GM19238 (cell line): ENCODE measurements at regions not wholly inside any gene's neighbourhood (a gene's known extent, or its start where the extent isn't known, plus 50 kb on each side); places are given as distances from the start of the nearest gene placed in this dataset.
"Not testable (repeated sequence)": the region's sequence is repeated elsewhere in the genome, so short reads cannot be mapped to it uniquely, and the experiment has no call there.

Experiments used
- DNase-seq: peaks from one replicate; pipeline ENCODE4 v3.0.0; 2011; ENCODE audit warnings: low spot score; ENCODE audit not compliant: insufficient read length

DNA sequence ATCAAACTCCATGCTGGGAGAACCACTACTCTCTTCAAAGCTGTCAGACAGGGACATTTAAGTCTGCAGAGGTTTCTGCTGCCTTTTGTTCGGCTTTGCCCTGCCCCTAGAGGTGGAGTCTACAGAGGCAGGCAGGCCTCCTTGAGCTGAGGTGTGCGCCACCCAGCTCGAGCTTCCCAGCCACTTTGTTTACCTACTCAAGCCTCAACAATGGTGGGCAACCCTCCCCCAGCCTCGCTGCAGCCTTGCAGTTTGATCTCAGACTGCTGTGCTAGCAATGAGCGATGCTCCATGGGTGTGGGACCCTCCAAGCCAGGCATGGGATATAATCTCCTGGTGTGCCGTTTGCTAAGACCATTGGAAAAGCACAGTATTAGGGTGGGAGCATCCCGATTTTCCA, 185.3 kb downstream of the COX18 start:
- not testable (repeated sequence) for DNase-seq

DNA sequence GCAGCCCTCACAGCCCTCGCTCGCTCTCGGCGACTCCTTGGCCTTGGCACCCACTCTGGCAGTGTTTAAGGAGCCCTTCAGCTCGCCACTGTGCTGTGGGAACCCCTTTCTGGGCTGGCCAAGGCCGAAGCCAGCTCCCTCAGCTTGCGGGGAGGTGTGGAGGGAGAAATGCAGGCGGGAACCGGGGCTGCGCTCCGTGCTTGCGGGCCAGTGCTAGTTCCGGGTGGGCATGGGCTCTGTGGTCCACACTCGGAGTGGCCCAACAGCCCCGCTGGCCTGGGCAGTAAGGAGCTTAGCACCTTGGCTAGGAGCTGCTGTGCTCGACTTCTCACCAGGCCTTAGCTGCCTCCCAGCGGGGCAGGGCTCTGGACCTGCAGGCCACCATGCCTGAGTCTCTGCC, 192.6 kb downstream of the COX18 start:
- no peak for DNase-seq

DNA sequence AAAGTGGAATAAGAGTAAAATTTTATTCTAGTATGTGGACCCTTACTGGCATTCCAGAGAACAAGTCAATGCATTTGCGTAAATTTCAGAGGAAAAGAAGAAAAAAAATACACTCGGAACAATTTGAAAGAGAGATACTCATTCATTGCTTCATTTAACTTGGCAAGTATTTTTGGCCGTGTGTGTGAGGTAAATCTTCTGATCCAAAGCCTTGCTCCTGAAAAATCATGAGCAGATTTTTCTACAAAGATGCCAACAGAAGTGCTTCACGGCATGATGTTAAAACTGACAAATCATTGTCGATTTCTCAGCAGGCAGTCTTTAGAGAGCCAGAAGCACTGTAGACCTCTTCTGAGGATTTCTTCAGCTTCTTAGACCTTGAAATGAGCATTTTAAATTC, 194.0 kb downstream of the COX18 start:
- no peak for DNase-seq

DNA sequence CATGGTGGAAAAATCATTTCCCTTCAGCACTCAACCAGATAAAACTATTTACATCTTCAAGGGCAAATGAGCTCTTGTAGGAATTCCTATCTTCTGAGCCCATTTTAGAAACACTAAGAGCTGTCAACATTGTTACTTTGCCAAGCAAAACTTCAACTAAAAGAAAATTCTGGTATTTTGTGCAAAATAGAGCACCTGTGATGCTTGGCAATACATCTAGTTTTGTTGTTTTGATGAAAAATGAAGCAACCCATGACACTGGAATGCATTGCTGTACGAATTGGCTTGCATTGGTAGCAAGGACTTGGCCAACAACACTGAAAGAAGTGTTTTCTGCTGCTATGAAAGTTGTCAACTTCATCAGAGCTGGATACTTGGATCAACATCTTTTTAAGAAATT, 194.4 kb downstream of the COX18 start:
- DNase-seq, result no peak

DNA sequence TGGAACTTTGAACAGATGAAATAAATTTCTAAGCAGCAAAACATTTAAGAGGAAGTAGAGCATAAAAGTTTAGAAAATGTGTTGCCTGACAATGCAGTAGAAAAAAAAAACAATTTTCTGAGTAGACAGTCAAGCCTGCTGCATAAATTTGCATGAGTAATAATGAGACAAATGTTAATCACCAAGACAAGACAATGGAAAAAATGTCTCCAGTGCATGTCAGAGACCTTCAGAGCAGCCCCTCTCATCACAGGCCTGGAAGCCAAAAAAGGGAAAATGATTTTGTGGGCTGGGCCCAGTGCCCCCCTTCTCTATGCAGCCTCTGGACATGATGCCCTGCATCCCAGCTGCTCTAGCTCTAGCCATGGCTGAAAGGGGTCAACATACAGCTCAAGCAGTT, 204.6 kb downstream of the COX18 start:
- no peak for DNase-seq

DNA sequence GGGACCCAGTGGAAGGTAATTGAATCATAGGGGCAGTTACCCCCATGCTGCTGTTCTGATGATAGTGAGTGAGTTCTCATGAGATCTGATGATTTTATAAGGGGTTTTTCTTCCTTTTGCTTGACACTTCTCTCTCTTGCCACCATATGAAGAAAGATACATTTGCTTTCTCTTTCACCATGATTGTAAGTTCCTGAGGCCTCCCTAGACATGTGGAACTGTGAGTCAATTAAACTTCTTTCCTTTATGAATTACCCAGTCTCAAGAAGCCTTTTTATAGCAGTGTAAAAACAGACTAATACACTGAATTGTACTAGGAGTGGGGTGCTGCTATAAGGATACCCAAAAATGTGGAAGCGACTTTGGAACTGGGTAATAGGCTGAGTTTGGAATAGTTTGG, 205.2 kb downstream of the COX18 start:
- DNase-seq, result not testable (repeated sequence)

DNA sequence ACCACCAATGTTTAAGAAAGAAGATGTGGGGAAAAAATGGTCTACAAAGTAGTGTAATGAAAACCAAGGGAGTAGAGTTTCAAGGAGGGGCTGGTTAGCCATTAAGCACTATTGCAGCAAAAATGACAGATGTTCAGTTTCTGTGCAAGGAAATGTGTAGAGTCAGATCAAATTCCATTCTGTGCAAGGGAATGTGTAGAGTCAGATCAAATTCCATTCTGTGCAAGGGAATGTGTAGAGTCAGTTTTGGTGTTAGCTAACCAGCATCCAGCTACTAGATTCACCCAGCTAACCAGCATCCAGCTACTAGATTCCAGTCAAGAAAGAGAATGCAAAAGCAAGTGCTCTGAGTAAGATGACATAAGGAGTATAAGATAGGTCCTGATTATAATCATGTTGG, 208.8 kb downstream of the COX18 start:
- DNase-seq, result no peak

DNA sequence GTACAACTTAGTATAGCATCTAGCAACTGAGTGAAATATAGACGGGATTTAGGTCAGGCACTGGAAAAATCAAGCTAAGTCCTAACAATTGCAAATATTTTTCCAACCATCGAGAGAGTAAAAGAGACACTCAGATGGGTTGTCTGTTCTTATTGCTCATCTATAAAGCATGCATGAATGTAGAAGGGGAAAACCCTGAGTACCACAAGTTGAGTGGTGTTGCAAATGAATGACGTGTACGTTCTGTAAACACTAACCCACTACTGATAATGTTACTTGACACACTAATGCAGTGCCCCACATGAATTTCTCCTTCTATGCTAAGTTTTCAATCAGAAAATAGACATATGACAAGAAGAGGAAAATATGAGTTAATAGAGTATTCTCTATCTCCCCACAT, 211.2 kb downstream of the COX18 start:
- DNase-seq, result no peak

DNA sequence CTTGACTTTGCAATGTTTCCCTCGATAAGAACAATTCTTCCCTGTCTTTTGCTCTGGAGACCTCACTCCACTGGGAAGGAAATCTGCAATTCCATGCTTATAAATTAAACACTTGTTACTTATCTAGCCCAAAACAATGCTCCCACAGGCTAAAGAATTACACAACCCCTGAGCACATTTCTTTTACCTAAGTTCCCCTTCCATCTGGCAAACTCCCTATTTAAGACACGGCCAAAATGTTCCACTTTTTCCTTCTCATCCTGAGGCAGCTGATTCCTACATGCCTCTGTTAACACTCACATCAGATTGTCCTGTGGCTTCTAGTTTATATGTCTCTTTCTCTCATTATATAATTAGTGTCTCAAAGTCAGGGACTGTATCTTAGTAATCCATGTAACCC, 211.7 kb downstream of the COX18 start:
- no peak for DNase-seq

DNA sequence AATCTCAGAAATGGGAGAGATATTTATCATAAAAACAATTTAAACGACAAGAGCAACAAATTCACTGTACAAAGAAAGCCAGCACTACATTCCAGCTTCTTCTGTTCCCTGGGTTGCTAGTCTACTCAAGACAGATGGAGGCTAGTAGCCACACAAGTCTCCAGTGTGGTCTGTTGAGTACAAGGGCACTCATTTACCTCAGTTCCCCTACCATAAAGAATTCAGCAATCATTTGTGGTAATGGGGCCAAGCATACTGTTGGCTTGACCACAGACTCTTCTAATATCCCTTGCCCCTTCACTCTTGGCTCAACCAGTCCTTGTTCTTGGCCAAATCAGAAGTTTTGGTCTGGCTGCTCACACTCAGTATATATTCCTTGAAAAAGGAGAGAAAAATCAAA, 212.3 kb downstream of the COX18 start:
- no peak for DNase-seq

DNA sequence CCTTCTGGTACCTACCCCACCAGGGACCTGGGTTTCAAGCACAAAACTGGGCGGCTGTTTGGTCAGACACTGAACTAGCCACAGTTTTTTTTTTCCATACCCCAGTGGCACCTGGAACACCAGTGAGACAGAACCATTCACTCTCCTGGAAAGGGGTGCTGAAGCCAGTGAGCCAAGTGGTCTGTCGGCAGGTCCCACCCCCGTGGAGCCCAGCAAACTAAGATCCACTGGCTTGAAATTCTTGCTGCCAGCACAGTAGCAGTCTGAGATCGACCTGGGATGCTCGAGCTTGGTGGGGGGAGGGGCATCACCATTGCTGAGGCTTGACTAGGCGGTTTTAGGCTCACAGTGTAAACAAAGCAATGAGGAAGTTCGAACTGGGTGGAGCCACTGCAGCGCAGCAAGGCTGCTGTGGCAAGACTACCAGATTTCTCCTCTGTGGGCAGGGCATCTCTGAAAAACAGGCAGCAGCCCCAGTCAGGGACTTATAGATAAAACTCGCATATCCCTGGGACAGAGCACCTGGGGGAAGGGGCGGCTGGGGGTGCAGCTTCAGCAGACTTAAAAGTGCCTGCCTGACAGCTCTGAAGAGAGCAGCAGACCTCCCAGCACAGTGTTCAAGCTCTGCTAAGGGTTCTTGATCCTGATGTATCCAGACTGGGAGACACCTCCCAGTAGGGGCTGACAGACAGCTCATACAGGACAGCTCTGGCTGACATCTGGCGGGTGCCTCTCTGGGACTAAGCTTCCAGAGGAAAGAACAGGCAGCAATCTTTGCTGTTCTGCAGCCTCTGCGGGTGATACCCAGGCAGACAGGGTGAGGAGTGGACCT, 223.0 kb downstream of the COX18 start:
- no peak for DNase-seq

DNA sequence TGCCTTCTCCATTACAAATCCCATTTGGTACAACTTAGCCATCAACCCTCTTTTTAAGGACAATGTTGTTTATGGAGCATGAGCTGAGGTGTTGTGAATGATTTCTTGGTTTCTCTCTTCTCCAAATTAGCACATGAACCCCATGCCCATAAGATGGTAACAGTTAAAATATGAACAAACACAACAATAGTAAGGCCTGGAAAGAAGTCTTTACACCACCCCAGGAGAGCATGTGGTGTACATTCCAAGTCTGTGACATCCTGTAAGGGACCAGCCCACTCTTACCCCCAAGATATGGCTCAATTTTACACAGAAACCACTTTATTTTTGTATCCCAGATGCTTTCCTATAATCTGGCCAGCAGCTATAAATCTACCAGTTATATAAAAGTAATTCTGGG, 226.1 kb downstream of the COX18 start:
- no peak for DNase-seq

DNA sequence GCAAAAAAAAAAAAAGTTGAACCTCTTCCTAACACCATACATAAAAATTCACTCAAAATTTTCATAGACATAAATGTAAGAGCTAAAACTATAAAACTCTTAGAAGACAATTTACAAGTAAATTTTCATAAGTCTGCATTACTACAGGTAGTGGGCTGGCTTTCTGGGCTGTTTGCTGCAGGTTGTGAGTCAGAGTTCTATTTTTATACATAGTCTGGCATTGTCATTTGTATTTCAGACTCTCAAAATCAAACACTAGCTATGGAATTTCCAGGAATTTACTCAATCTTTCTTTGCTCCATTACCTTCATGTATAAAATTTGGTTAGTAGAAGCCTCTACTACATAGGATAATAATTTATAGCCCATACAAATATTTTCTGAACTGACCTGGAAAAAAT, 227.2 kb downstream of the COX18 start:
- no peak for DNase-seq

DNA sequence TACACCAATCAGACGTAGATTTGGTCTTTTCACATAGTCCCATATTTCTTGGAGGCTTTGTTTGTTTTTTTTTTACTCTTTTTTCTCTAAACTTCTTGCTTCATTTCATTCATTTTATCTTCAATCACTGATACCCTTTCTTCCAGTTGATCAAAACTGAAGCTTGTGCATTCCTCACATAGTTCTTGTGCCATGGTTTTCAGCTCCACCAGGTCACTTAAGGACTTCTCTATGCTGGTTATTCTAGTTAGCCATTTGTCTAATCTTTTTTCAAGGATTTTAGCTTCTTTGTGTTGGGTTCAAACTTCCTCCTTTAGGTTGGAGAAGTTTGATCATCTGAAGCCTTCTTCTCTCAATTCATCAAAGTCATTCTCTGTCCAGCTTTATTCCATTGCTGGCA, 229.3 kb downstream of the COX18 start:
- DNase-seq, result not testable (repeated sequence)

DNA sequence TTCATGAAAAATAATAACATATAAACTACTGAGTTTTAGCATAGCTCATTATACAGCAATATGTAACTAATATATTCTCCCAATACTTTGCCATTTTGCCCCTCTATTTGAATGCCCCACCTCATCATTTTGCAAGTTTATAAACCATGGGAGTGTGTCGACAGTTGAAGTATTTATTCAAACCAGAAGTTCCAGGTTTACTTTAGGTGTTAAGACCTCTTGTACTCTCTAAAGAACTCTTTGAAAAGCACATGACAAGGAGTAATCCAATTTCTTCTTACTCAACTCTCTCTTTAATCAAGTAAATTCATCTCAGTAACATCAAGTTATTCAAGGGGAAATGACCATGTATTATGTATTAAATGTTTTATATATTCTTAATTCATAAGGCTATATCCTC, 240.7 kb downstream of the COX18 start:
- DNase-seq, result no peak

DNA sequence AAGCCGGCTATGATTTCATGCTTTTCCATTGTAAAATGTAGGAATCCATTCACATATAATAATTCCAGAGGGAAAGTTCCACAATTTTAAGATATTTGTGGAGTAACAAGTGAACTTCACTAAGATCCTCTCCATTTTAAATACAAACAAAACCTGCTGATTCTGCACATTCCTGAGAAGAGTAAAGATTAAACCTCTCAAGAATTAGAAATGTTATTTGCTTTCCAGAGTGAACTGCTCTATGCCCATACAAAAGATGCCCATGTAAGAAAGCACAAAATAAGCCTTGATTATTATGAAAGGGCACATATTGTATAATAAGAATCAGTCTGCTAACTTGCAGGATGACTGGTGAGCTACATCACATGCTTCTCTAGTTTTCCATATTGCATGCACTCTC, 241.5 kb downstream of the COX18 start:
- no peak for DNase-seq

DNA sequence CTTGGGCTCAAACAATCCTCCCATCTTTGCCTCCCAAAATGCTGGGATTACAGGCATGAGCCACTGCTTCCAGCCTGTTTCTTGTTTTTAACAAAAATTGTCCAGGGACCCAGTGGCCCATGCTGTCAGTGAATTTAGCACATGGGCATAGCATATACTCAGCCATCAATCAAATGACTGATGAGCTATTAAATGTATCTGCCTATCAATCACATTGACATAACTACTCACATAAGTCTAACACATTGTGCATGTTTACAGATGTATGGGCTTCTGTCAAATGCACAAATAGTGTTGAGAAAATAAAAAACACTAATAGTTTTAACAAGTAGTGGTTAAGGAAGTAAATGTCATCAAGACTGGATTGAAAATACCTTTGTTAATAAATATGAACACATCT, 249.4 kb downstream of the COX18 start:
- DNase-seq, result no peak

DNA sequence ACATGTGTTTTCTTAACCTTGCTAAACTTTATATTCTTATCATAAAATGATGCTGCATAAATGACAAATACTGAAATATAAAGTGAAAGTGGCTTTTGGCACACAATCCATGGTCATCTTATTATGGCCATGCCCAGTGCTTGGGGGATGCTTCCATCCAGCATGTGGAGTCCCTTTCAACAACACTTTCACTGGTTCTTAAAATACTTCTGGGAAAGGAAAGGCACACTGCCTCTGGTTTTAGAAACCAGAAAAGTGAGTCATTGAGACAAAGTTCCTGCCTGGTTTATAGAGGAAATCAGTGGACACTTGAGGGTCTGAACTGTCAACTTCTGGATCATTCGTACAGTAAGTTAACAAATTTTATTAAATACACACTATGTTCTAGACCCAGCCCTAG, 248.0 kb upstream of the ADAMTS3 start:
- DNase-seq, result no peak

DNA sequence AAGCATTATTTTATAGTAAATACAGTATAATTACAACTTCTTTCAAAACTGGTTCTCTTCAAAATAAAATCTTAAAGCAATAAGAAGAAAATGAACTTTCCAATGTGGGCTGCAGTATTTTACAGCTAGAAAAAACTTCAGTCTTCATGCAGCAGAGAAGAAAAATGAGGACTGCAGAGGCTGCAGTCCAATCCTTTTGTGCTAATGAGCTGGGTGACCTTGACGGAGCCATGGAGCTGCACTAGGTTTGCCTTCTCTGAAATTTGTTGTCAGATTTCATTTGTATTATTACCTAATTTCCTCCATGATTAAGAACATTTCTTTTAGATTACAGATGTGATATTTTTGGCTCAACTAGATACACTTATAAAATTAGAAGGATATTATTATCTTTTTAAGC, 245.2 kb upstream of the ADAMTS3 start:
- DNase-seq, result no peak

DNA sequence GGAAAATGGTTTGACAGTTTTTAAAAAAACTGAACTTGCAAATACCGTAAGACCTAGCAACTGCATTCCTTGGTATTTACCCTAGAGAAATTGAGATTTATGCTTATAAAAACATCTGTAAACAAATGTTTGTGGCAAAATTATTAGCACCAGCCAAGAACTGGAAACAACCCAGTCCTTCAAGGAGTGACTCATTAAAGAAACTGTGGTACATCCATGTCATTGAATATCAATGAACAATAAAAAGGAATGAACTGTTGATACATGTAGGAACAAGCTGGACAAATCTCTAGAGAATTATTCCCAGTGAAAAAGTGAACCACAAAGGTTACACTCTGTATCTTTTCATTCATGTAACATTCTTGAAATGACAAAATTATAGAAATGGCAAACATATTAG, 240.2 kb upstream of the ADAMTS3 start:
- DNase-seq, result no peak

DNA sequence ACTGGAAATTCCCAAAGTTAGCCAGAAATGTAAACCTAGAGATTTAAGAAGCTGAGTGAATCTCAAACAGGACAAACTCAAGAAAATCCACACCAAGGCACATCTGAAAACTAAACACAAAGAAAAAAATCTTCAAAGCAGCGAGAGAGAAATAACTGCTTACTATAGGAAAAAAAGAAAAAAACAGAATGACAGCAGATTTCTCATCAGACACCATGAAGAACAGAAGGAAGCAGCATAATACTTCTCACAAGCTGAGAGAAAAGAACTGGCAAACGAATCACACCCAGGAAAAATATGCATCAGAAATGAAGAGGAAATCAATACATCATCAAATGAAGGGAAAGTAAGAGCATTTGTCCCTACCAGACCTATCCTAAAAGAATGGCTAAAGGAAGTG, 236.3 kb upstream of the ADAMTS3 start:
- DNase-seq, result no peak

DNA sequence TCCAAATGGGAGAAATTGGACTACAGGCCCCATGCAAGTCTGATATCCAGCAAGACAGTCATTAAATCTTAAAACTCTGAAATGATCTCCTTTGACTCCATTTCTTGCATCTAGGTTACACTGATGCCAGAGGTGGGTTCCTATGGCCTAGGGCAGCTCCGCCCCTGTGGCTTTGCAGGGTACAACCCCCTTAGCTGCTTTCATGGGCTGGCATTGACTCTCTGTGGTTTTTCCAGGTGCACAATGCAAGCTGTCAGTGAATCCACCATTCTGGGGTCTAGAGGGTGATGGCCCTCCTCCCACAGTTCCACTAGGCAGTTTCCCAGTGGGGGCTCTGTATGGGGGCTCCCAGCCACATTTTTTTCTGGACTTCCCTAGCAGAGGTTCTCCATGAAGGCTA, 228.5 kb upstream of the ADAMTS3 start:
- no peak for DNase-seq

DNA sequence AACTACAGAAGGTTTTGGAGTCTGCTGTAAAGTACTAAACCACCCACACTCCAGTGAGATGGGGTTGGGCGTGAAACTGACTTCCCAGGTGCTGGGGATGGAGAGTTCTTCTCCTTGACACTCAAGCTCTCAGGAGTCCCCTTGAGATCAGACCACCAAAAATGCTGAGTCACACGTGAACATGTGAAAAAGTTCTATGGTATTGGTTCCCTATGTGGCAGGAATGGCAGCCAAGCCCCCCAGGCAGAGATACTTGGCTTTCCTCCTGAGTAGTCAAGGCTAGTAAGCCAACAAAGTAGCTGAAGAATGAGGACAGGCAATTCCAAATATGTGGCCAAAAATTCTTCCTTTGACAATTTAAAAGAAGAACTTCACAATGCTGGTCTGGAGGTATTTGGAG, 222.0 kb upstream of the ADAMTS3 start:
- DNase-seq, result no peak
